ENCODE measurements at regions not wholly inside any gene's neighbourhood (a gene's known extent, or its start where the extent isn't known, plus 50 kb on each side); places are given as distances from the start of the nearest gene placed in this dataset.

DNA sequence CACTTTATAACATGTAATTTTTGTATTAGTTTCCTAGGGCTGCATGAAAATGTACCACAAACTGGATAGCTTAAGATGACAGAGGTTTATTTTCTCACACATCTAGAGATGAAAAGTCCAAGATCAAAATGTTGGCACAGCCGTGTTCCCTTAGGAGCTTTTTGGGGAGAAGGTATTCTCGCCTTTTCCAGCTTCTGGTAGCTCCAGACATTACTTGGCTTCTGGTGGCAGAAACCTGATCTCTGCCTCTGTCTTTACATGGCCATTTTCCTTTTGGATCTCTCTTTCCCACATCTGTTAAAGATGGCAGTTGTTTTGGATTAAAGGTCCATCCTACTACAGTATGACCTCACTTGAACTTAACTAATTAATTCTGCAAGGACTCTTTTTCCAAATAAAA lies 885.7 kb upstream of the CDH8 start:
- H3K4me3 ChIP-seq (ENCODE audit: low read length), result no peak overlapping the region
- H4K20me1 ChIP-seq (ENCODE audit: insufficient read depth, low read depth, low read length), result no peaks in the 10 kb centered on the region
- no peak overlapping the region for H3K9ac ChIP-seq (ENCODE audit: low read length)
- no peaks in the 10 kb centered on the region; the same call in 1 of the 2 replicates for H3K9me3 ChIP-seq (ENCODE audit: low read length)
- no peak overlapping the region for H2AFZ ChIP-seq (ENCODE audit: low read length)
- no peaks in the 10 kb centered on the region for H3K36me3 ChIP-seq (ENCODE audit: insufficient read depth, low read length)
- no peaks in the 10 kb centered on the region for H3K9me2 ChIP-seq (replicated peaks; ENCODE audit: insufficient read depth, low read length)
- DNase-seq, result no peak
- no peaks in the 10 kb centered on the region for H3K4me1 ChIP-seq (ENCODE audit: low read length)
- H3K27ac ChIP-seq (ENCODE audit: low read length), result no peak overlapping the region
- no peaks in the 10 kb centered on the region for H3K79me2 ChIP-seq (ENCODE audit: low read length)
- H3K4me2 ChIP-seq (ENCODE audit: low read depth, low read length, poor library complexity, severe bottlenecking), result no peak overlapping the region
- no peaks in the 10 kb centered on the region for H3K27me3 ChIP-seq (ENCODE audit: low read length)

DNA sequence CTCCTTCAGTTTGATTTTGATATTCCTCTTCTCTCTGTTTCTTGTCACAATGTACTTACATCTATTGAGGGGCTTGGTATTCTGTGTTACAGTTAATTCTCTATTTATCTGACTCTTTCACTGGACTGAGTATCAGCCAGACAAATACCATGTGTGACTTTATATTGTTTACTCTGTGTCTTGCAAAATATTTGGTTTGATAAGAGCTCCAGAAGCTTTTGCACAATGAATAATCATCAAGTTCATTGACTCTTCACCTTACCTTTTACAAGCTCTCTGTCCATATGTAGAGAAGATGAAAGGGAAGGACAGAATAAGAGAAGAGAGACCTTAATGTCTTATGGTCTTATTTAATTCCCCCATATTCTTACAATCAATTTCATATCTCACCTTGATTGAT lies 877.7 kb upstream of the CDH8 start:
- H3K4me3 ChIP-seq (ENCODE audit: low read length), result no peak overlapping the region
- H3K4me1 ChIP-seq (ENCODE audit: low read length), result no peaks in the 10 kb centered on the region
- no peak overlapping the region for H3K9ac ChIP-seq (ENCODE audit: low read length)
- H3K4me2 ChIP-seq (ENCODE audit: low read depth, low read length, poor library complexity, severe bottlenecking), result no peak overlapping the region
- no peaks in the 10 kb centered on the region for H4K20me1 ChIP-seq (ENCODE audit: insufficient read depth, low read depth, low read length)
- H3K27me3 ChIP-seq (ENCODE audit: low read length), result no peaks in the 10 kb centered on the region
- H2AFZ ChIP-seq (ENCODE audit: low read length), result no peak overlapping the region
- no peaks in the 10 kb centered on the region for H3K9me2 ChIP-seq (replicated peaks; ENCODE audit: insufficient read depth, low read length)
- no peak for DNase-seq
- H3K36me3 ChIP-seq (ENCODE audit: insufficient read depth, low read length), result no peaks in the 10 kb centered on the region
- H3K27ac ChIP-seq (ENCODE audit: low read length), result no peak overlapping the region
- no peaks in the 10 kb centered on the region for H3K79me2 ChIP-seq (ENCODE audit: low read length)
- H3K9me3 ChIP-seq (ENCODE audit: low read length), result no peaks in the 10 kb centered on the region; the same call in 1 of the 2 replicates

DNA sequence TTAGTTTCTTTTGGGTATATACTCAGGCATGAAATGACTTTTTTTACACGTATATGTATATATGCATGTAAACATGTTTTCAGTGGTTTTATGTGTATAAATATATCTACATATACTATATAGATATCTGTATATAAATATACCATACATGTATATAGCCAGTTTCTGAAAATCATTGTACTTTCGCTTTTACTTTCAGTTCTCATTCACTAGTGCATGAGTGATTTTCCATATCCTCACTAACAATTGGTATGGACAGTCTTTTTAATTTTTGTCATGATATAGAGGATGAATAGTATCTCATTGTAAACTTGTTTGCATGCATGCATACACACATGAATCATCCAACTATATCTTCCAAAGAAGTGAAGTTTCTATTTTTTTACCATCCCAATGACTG lies 877.1 kb upstream of the CDH8 start:
- H3K79me2 ChIP-seq (ENCODE audit: low read length), result no peaks in the 10 kb centered on the region
- no peaks in the 10 kb centered on the region for H3K9me2 ChIP-seq (replicated peaks; ENCODE audit: insufficient read depth, low read length)
- H2AFZ ChIP-seq (ENCODE audit: low read length), result no peak overlapping the region
- no peak overlapping the region for H3K9ac ChIP-seq (ENCODE audit: low read length)
- H4K20me1 ChIP-seq (ENCODE audit: insufficient read depth, low read depth, low read length), result no peaks in the 10 kb centered on the region
- H3K36me3 ChIP-seq (ENCODE audit: insufficient read depth, low read length), result no peaks in the 10 kb centered on the region
- no peaks in the 10 kb centered on the region for H3K4me1 ChIP-seq (ENCODE audit: low read length)
- no peak overlapping the region for H3K4me3 ChIP-seq (ENCODE audit: low read length)
- H3K27me3 ChIP-seq (ENCODE audit: low read length), result no peaks in the 10 kb centered on the region
- no peak overlapping the region for H3K4me2 ChIP-seq (ENCODE audit: low read depth, low read length, poor library complexity, severe bottlenecking)
- H3K9me3 ChIP-seq (ENCODE audit: low read length), result no peaks in the 10 kb centered on the region
- no peak for DNase-seq
- H3K27ac ChIP-seq (ENCODE audit: low read length), result no peak overlapping the region

DNA sequence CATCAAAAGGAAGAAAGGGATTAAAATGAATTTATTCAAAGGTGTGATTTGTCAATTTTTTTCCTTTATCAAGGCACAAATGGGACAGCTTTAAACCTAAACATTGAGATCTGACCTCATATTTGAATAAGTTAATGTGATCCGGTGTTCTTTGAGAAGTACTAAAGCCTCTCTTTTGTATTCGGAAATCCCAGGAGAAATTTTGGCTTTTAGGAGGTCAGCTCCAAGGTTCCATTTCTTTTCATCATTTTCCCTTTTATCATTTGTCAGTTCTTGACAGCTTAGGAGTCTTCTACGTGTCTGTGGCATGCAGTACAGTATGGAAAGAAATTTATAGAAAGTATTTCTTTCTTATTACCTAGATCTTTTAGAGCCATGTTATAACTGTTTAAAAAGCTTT lies 873.4 kb upstream of the CDH8 start:
- no peaks in the 10 kb centered on the region for H3K36me3 ChIP-seq (ENCODE audit: insufficient read depth, low read length)
- no peak overlapping the region for H3K4me3 ChIP-seq (ENCODE audit: low read length)
- H3K9me2 ChIP-seq (replicated peaks; ENCODE audit: insufficient read depth, low read length), result no peaks in the 10 kb centered on the region
- H3K9ac ChIP-seq (ENCODE audit: low read length), result no peak overlapping the region
- no peak for DNase-seq
- H3K27ac ChIP-seq (ENCODE audit: low read length), result no peak overlapping the region
- H3K79me2 ChIP-seq (ENCODE audit: low read length), result no peaks in the 10 kb centered on the region
- H3K27me3 ChIP-seq (ENCODE audit: low read length), result no peaks in the 10 kb centered on the region
- H3K4me2 ChIP-seq (ENCODE audit: low read depth, low read length, poor library complexity, severe bottlenecking), result no peak overlapping the region
- H4K20me1 ChIP-seq (ENCODE audit: insufficient read depth, low read depth, low read length), result no peaks in the 10 kb centered on the region
- no peak overlapping the region for H2AFZ ChIP-seq (ENCODE audit: low read length)
- no peaks in the 10 kb centered on the region for H3K4me1 ChIP-seq (ENCODE audit: low read length)
- H3K9me3 ChIP-seq (ENCODE audit: low read length), result no peaks in the 10 kb centered on the region; the same call in 1 of the 2 replicates

DNA sequence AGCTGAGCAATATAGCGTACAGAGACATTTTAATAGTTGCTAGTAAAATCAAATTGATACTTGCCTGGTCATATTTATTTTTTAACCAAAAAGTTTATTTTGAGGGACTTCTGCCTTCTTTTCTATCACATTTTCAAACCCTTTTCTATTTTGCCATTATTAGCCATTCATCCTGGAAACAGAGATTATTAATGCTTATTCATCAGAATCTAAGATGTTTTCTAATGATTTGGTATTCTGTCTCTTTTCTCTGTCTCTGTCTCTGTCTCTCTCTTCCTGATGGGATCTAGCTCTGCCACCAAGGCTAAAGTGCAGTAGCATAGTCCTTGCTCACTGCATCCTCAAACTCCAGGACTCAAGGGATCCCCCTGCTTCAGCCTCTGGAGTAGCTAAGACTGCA lies 871.3 kb upstream of the CDH8 start:
- Histone ChIP-seq H2AFZ (ENCODE audit: low read length) (no peak overlapping the region), H3K4me3 (ENCODE audit: low read length) (no peak overlapping the region), H3K9ac (ENCODE audit: low read length) (no peak overlapping the region), H3K4me2 (ENCODE audit: low read depth, low read length, poor library complexity, severe bottlenecking) (no peak overlapping the region), H3K4me1 (ENCODE audit: low read length) (no peaks in the 10 kb centered on the region), H4K20me1 (ENCODE audit: insufficient read depth, low read depth, low read length) (no peaks in the 10 kb centered on the region), H3K36me3 (ENCODE audit: insufficient read depth, low read length) (no peaks in the 10 kb centered on the region), H3K27me3 (ENCODE audit: low read length) (no peaks in the 10 kb centered on the region), H3K79me2 (ENCODE audit: low read length) (no peaks in the 10 kb centered on the region), H3K9me3 (ENCODE audit: low read length) (peaks cover 6% of the 10 kb centered on the region; the same call in 1 of the 2 replicates), H3K27ac (ENCODE audit: low read length) (no peak overlapping the region), H3K9me2 (replicated peaks; ENCODE audit: insufficient read depth, low read length) (0 out of 2 replicates have a peak, but pooled peaks cover 3% of the 10 kb centered on the region)
- no peak for DNase-seq

DNA sequence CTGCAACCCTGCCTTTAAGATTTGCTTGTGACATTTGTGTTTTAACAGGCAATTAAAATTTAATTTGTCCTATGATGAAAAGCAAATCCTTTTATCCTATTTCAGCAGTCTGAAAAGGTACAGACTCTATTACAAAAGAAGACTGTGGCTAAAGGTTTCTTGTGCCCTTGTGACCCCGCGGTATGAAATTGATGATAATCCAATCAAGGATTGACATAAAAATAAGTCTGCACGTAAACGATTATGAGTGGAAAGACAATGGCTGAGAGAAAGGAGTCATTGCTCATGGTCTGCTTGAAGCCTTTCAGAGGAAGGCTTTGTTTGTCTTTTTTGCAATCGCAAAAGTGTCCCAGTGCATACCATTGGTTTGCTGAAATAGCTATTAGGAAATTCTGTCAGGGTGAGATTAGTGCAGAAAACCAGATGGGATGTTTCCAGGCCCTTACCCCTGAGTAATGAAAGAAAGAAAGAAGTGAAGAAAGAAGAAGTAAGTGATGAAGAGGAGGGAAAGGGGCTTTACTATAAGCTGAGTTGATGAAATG lies 867.8 kb upstream of the CDH8 start:
- no peaks in the 10 kb centered on the region for H3K27me3 ChIP-seq (ENCODE audit: low read length)
- H3K9me3 ChIP-seq (ENCODE audit: low read length), result peaks cover 6% of the 10 kb centered on the region; the same call in 1 of the 2 replicates
- DNase-seq, result no peak
- H3K36me3 ChIP-seq (ENCODE audit: insufficient read depth, low read length), result no peaks in the 10 kb centered on the region
- 0 out of 2 replicates have a peak, but pooled peaks cover 3% of the 10 kb centered on the region for H3K9me2 ChIP-seq (replicated peaks; ENCODE audit: insufficient read depth, low read length)
- no peaks in the 10 kb centered on the region for H3K79me2 ChIP-seq (ENCODE audit: low read length)
- H3K27ac ChIP-seq (ENCODE audit: low read length), result no peak overlapping the region
- no peaks in the 10 kb centered on the region for H3K4me1 ChIP-seq (ENCODE audit: low read length)
- H3K4me3 ChIP-seq (ENCODE audit: low read length), result no peak overlapping the region
- H3K4me2 ChIP-seq (ENCODE audit: low read depth, low read length, poor library complexity, severe bottlenecking), result no peak overlapping the region
- H4K20me1 ChIP-seq (ENCODE audit: insufficient read depth, low read depth, low read length), result no peaks in the 10 kb centered on the region
- H3K9ac ChIP-seq (ENCODE audit: low read length), result no peak overlapping the region
- H2AFZ ChIP-seq (ENCODE audit: low read length), result no peak overlapping the region

DNA sequence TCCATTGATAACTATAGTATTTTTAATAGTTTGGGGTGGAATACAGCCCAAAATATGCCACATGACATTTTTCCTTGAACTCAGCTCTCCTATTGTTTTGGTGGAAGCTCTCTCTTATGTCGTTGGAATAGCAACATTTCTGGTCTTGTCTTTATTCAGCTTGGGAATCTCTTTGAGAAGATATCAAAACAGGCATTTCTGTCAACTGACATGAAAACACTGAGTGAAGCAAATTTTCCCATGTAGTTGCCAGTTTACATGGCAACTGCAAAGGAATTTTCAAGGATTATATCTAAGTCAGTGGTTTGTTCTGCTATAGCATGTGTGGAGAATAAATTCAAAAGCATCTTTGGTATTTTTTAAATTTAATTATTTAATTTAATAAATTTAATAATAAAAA lies 863.5 kb upstream of the CDH8 start:
- no peak overlapping the region for H3K9ac ChIP-seq (ENCODE audit: low read length)
- no peak overlapping the region for H3K4me2 ChIP-seq (ENCODE audit: low read depth, low read length, poor library complexity, severe bottlenecking)
- 0 out of 2 replicates have a peak, but pooled peaks cover 3% of the 10 kb centered on the region for H3K9me2 ChIP-seq (replicated peaks; ENCODE audit: insufficient read depth, low read length)
- no peak for DNase-seq
- no peak overlapping the region for H3K27ac ChIP-seq (ENCODE audit: low read length)
- no peaks in the 10 kb centered on the region for H4K20me1 ChIP-seq (ENCODE audit: insufficient read depth, low read depth, low read length)
- no peaks in the 10 kb centered on the region for H3K27me3 ChIP-seq (ENCODE audit: low read length)
- no peaks in the 10 kb centered on the region for H3K79me2 ChIP-seq (ENCODE audit: low read length)
- peaks cover 19% of the 10 kb centered on the region for H3K9me3 ChIP-seq (ENCODE audit: low read length)
- no peaks in the 10 kb centered on the region for H3K36me3 ChIP-seq (ENCODE audit: insufficient read depth, low read length)
- no peak overlapping the region for H3K4me3 ChIP-seq (ENCODE audit: low read length)
- no peaks in the 10 kb centered on the region for H3K4me1 ChIP-seq (ENCODE audit: low read length)
- no peak overlapping the region for H2AFZ ChIP-seq (ENCODE audit: low read length)

DNA sequence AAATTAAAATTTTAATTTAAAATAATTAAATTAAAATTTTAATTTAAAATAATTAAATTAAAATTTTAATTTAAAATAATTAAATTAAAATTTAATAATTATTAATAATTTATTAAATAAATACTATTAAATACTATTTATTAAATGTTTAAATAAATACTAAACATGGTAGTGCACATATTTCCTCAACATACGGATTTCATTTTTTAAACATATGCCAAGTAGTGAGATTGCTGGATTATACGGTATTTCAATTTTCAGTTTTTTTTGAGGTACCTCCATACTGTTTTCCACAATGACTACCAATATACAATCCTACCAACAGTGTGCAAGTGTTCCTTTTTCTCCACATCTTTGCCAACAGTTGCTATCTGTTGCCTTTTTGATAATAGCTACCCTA lies 852.9 kb upstream of the CDH8 start:
- DNase-seq, result no peak
- Histone ChIP-seq H3K9me2 (replicated peaks; ENCODE audit: insufficient read depth, low read length) (no peaks in the 10 kb centered on the region), H3K36me3 (ENCODE audit: insufficient read depth, low read length) (no peaks in the 10 kb centered on the region), H2AFZ (ENCODE audit: low read length) (no peak overlapping the region), H3K4me2 (ENCODE audit: low read depth, low read length, poor library complexity, severe bottlenecking) (no peak overlapping the region), H4K20me1 (ENCODE audit: insufficient read depth, low read depth, low read length) (no peaks in the 10 kb centered on the region), H3K27ac (ENCODE audit: low read length) (no peak overlapping the region), H3K4me1 (ENCODE audit: low read length) (no peaks in the 10 kb centered on the region), H3K27me3 (ENCODE audit: low read length) (no peaks in the 10 kb centered on the region), H3K79me2 (ENCODE audit: low read length) (no peaks in the 10 kb centered on the region), H3K9ac (ENCODE audit: low read length) (no peak overlapping the region), H3K4me3 (ENCODE audit: low read length) (no peak overlapping the region), H3K9me3 (ENCODE audit: low read length) (peaks cover 24% of the 10 kb centered on the region)

DNA sequence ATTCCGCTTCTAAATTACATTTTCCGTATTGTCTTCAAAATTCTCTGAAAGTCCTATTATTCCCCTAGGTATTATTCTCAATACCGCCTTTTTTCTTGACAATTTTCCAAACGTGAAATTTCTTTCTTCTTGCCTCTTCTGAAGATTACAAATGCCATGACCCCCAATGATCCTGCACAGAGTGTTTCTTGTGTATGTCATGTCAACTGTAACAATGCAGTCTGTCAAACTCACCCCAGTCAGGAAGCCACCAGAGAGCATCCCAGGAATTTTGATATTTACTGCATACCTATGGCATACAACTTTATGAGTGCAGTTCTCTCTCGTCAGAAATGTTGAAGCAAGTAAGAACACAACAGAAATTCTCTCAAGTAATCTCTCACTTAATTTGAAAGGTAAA lies 847.3 kb upstream of the CDH8 start:
- H3K9me3 ChIP-seq (ENCODE audit: low read length), result peaks cover 7% of the 10 kb centered on the region
- H3K27me3 ChIP-seq (ENCODE audit: low read length), result no peaks in the 10 kb centered on the region
- H3K9ac ChIP-seq (ENCODE audit: low read length), result no peak overlapping the region
- H3K4me3 ChIP-seq (ENCODE audit: low read length), result no peak overlapping the region
- no peak overlapping the region for H3K4me2 ChIP-seq (ENCODE audit: low read depth, low read length, poor library complexity, severe bottlenecking)
- no peak for DNase-seq
- H4K20me1 ChIP-seq (ENCODE audit: insufficient read depth, low read depth, low read length), result no peaks in the 10 kb centered on the region
- no peaks in the 10 kb centered on the region for H3K4me1 ChIP-seq (ENCODE audit: low read length)
- no peaks in the 10 kb centered on the region for H3K79me2 ChIP-seq (ENCODE audit: low read length)
- H2AFZ ChIP-seq (ENCODE audit: low read length), result no peak overlapping the region
- H3K27ac ChIP-seq (ENCODE audit: low read length), result no peak overlapping the region
- H3K9me2 ChIP-seq (replicated peaks; ENCODE audit: insufficient read depth, low read length), result no peaks in the 10 kb centered on the region; the same call in 1 of the 2 replicates
- H3K36me3 ChIP-seq (ENCODE audit: insufficient read depth, low read length), result no peaks in the 10 kb centered on the region

Data from Karpas-422 (cell line).